ENCODE measurements at regions not wholly inside any gene's neighbourhood (a gene's known extent, or its start where the extent isn't known, plus 50 kb on each side); places are given as distances from the start of the nearest gene placed in this dataset.

DNA sequence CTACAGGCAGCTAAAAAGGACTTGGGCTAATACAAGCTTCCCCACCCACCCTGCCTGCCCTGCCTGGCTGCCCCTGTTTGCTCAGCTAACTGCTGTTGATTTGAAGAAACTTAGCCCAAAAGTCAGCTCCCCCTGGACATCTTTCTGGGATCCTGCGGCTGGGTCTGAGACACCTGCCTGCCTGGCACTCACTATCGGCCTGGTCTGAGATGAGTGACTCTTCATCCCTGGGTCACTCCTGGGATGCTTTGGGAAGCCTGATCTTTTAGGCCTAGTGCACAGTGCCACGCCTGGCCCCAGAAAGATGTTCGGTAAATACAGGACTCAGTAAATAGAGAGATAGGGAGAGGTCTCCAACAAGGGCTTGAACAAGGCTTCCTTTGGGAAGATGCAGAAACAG is 211.3 kb upstream of the DIO3 start:
- TF ChIP-seq FOXP2 (optimal IDR thresholded peaks at IDR 0.05; ENCODE audit: borderline replicate concordance, extremely low read depth, extremely low read length, insufficient read depth) (no peak), TAF1 (IDR thresholded peaks at IDR 0.05; ENCODE audit: borderline replicate concordance, insufficient read depth, low read length) (no peak), SIN3A (IDR thresholded peaks at IDR 0.05; ENCODE audit: borderline replicate concordance, insufficient read depth, low read length) (no peak), POLR2AphosphoS5 (IDR thresholded peaks at IDR 0.05; ENCODE audit: low read depth, low read length) (no peak)
- TF ChIP-seq, protein P1, sequence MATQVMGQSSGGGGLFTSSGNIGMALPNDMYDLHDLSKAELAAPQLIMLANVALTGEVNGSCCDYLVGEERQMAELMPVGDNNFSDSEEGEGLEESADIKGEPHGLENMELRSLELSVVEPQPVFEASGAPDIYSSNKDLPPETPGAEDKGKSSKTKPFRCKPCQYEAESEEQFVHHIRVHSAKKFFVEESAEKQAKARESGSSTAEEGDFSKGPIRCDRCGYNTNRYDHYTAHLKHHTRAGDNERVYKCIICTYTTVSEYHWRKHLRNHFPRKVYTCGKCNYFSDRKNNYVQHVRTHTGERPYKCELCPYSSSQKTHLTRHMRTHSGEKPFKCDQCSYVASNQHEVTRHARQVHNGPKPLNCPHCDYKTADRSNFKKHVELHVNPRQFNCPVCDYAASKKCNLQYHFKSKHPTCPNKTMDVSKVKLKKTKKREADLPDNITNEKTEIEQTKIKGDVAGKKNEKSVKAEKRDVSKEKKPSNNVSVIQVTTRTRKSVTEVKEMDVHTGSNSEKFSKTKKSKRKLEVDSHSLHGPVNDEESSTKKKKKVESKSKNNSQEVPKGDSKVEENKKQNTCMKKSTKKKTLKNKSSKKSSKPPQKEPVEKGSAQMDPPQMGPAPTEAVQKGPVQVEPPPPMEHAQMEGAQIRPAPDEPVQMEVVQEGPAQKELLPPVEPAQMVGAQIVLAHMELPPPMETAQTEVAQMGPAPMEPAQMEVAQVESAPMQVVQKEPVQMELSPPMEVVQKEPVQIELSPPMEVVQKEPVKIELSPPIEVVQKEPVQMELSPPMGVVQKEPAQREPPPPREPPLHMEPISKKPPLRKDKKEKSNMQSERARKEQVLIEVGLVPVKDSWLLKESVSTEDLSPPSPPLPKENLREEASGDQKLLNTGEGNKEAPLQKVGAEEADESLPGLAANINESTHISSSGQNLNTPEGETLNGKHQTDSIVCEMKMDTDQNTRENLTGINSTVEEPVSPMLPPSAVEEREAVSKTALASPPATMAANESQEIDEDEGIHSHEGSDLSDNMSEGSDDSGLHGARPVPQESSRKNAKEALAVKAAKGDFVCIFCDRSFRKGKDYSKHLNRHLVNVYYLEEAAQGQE (IDR thresholded peaks at IDR 0.05; ENCODE audit: insufficient read depth in 1 of 2, low read depth in 2 of 2, low read length in 2 of 2), result no peak

DNA sequence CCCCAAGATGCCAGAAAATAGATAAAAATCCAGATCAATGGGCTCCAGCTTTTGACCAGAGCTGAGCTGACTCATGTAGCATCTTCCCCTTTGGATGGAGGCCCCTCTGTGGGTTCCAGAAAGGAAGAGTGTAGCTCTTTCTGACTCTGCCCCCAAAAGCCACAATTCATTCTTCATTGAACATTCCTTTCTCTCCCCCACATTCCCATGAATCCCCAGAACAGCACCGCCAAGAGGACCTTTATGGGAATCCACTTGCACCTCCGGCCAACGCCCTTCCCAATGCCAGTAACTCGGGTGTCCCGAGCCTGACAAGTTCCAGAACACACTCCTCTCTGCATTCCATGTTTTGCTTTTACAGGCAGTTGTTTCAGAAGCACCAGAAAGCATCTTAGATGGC is 210.6 kb upstream of the DIO3 start:
- TF ChIP-seq FOXP2 (optimal IDR thresholded peaks at IDR 0.05; ENCODE audit: borderline replicate concordance, extremely low read depth, extremely low read length, insufficient read depth), result no peak
- no peak for TF ChIP-seq TAF1 (IDR thresholded peaks at IDR 0.05; ENCODE audit: borderline replicate concordance, insufficient read depth, low read length)
- TF ChIP-seq SIN3A (IDR thresholded peaks at IDR 0.05; ENCODE audit: borderline replicate concordance, insufficient read depth, low read length), result no peak
- no peak for TF ChIP-seq POLR2AphosphoS5 (IDR thresholded peaks at IDR 0.05; ENCODE audit: low read depth, low read length)
- TF ChIP-seq, protein P1 (IDR thresholded peaks at IDR 0.05; ENCODE audit: insufficient read depth in 1 of 2, low read depth in 2 of 2, low read length in 2 of 2), result no peak

DNA sequence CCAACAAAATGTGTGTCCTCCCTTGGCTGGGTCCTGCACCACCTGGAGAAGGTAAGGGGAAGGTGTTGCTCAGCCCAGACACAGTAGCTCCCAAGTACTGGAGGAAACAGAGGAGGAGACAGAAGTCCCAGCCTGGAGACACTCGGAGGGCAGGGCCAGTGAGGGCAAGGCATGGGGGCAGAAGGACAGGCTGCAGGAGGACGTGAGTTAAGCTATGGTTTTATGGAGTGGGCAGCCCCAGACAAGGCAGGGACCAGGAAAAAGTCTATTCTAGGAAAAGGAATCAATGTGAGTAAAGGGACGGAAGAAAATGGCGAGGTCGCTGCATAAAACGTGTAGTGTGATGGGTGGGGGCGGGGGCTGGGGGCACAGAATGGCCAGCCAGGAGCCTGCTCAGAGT is 210.1 kb upstream of the DIO3 start:
- TF ChIP-seq FOXP2 (optimal IDR thresholded peaks at IDR 0.05; ENCODE audit: borderline replicate concordance, extremely low read depth, extremely low read length, insufficient read depth) (no peak), POLR2AphosphoS5 (IDR thresholded peaks at IDR 0.05; ENCODE audit: low read depth, low read length) (no peak), TAF1 (IDR thresholded peaks at IDR 0.05; ENCODE audit: borderline replicate concordance, insufficient read depth, low read length) (no peak), SIN3A (IDR thresholded peaks at IDR 0.05; ENCODE audit: borderline replicate concordance, insufficient read depth, low read length) (no peak)
- TF ChIP-seq, protein P1 (IDR thresholded peaks at IDR 0.05; ENCODE audit: insufficient read depth in 1 of 2, low read depth in 2 of 2, low read length in 2 of 2), result no peak

DNA sequence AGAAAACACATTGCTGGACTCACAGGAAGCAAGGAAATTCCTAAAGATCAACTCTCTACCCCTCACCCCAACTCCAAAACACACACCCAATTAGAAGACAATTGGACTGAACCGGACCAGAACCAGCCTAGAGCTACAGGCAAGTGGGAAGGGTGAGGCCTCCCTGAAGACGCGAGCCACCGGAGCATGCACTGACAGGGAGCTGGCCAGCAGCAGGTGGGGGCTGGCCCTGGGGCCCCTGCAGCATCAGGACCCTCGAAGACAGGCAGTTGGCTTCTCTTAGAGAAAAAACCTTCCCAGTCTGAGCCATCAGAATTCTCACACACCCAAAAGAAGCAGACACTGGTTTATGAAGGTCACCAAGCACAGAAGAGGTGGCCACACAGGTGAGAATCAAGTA is 209.5 kb upstream of the DIO3 start:
- TF ChIP-seq, protein P1 (IDR thresholded peaks at IDR 0.05; ENCODE audit: insufficient read depth in 1 of 2, low read depth in 2 of 2, low read length in 2 of 2), result no peak
- no peak for TF ChIP-seq TAF1 (IDR thresholded peaks at IDR 0.05; ENCODE audit: borderline replicate concordance, insufficient read depth, low read length)
- TF ChIP-seq FOXP2 (optimal IDR thresholded peaks at IDR 0.05; ENCODE audit: borderline replicate concordance, extremely low read depth, extremely low read length, insufficient read depth), result no peak
- no peak for TF ChIP-seq POLR2AphosphoS5 (IDR thresholded peaks at IDR 0.05; ENCODE audit: low read depth, low read length)
- TF ChIP-seq SIN3A (IDR thresholded peaks at IDR 0.05; ENCODE audit: borderline replicate concordance, insufficient read depth, low read length), result no peak

DNA sequence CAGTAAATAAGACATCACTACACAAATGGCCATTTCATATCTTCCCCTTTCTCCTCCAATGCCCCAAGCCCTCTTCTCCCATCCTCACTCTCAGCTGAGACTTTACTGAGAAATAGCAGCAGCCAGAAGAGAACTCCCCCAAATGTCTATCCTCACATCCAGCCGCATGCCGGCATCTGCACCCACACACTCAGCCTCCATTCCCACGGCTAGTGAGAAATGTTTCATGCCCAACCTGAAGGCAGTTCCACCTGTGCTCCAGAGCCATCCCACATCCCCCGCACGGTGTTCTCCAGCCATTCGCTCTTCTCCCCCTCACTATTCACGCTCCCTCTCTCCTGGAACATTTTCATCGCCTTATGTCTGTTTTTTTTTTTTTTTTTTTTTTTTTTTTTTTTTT is 208.7 kb upstream of the DIO3 start:
- TF ChIP-seq TAF1 (IDR thresholded peaks at IDR 0.05; ENCODE audit: borderline replicate concordance, insufficient read depth, low read length) (no peak), POLR2AphosphoS5 (IDR thresholded peaks at IDR 0.05; ENCODE audit: low read depth, low read length) (no peak), SIN3A (IDR thresholded peaks at IDR 0.05; ENCODE audit: borderline replicate concordance, insufficient read depth, low read length) (no peak), FOXP2 (optimal IDR thresholded peaks at IDR 0.05; ENCODE audit: borderline replicate concordance, extremely low read depth, extremely low read length, insufficient read depth) (no peak)
- TF ChIP-seq, protein P1 (IDR thresholded peaks at IDR 0.05; ENCODE audit: insufficient read depth in 1 of 2, low read depth in 2 of 2, low read length in 2 of 2), result no peak

Data from PFSK-1 (cell line).